ENCODE measurements at regions not wholly inside any gene's neighbourhood (a gene's known extent, or its start where the extent isn't known, plus 50 kb on each side); places are given as distances from the start of the nearest gene placed in this dataset.

DNA sequence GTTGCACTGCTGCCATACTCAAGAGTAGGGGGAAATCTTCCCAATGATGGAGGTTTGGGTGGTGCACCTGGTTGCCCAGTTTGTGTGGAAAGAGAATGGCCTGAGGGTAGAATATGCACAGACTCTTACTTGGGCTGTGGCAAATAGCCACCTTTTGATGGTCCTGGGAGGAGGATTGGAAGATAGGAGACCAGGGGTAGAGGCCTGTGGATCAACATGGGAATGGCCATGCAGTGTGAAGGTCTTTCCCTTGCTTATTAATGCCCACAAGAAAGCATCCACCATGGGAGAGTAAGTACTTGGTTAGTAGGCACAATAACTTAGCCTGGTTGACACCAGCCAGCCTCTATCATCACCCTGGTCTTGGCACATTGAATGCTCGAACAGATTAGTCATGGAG is 156.8 kb upstream of the LEF1 start:
- no peak for DNase-seq (ENCODE audit: low read depth)
- no peak overlapping the region for H3K4me3 ChIP-seq (ENCODE audit: low read depth, low read length)
- TF ChIP-seq, protein P1, sequence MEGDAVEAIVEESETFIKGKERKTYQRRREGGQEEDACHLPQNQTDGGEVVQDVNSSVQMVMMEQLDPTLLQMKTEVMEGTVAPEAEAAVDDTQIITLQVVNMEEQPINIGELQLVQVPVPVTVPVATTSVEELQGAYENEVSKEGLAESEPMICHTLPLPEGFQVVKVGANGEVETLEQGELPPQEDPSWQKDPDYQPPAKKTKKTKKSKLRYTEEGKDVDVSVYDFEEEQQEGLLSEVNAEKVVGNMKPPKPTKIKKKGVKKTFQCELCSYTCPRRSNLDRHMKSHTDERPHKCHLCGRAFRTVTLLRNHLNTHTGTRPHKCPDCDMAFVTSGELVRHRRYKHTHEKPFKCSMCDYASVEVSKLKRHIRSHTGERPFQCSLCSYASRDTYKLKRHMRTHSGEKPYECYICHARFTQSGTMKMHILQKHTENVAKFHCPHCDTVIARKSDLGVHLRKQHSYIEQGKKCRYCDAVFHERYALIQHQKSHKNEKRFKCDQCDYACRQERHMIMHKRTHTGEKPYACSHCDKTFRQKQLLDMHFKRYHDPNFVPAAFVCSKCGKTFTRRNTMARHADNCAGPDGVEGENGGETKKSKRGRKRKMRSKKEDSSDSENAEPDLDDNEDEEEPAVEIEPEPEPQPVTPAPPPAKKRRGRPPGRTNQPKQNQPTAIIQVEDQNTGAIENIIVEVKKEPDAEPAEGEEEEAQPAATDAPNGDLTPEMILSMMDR (IDR thresholded peaks at IDR 0.05; ENCODE audit: insufficient read depth, low read depth, low read length, missing control alignments), result no peak

DNA sequence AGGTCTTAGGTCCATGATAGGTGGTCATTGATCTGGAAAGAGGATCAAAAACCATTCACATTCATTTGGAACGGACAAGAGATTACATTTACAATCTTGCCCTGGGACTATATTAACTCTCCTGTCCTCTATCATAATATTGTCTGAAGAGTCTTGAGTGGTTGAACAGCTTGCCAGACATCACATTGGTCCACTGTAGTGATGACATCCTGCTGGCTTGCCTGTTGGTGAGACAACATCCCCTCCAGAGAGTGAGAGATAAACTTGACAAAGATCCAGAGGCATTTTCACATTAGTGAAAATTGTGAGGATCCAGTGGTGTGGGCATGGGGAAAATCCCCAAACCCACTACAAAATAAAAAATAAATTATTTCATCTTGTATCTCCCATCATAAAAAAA is 155.7 kb upstream of the LEF1 start:
- TF ChIP-seq, protein P1 (IDR thresholded peaks at IDR 0.05; ENCODE audit: insufficient read depth, low read depth, low read length, missing control alignments), result no peak
- no peak for DNase-seq (ENCODE audit: low read depth)
- H3K4me3 ChIP-seq (ENCODE audit: low read depth, low read length), result no peak overlapping the region

DNA sequence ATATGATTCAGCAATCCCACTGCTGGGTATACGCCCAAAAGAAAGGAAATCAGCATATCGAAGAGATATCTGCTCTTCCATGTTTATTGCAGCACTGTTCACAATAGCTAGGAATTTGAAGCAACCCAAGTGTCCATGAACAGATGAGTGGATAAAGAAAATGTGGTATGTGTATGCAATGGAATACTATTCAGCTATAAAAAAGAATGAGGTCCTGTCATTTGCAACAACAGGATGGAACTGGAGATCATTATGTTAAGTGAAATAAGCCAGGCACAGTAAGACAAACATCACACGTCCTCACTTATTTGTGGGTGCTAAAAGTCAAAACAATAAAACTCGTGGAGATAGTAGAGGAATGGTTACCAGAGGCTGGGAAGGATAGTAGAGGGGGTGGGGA is 153.8 kb upstream of the LEF1 start:
- DNase-seq (ENCODE audit: low read depth), result no peak
- no peak overlapping the region for H3K4me3 ChIP-seq (ENCODE audit: low read depth, low read length)
- TF ChIP-seq, protein P1 (IDR thresholded peaks at IDR 0.05; ENCODE audit: insufficient read depth, low read depth, low read length, missing control alignments), result no peak

DNA sequence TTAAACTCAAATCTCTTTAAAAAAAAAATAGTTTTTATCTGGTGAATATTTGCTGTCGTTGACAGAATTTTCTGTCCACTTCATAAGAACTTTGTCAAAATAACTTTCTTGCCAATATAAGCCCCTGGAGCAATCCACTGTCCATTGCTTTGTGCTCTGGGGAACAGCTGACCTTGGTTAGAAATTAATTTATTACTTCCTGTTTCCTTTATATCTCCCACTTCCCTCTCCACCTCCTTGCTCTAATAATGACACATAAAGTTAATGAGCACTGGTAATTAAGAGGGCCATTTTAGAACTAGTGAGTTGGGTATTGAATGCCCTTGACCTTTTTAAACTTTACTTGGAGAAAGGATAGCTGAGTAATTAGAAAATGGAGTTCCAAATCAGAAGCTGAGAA is 151.3 kb upstream of the LEF1 start:
- DNase-seq (ENCODE audit: low read depth), result no peak
- no peak overlapping the region for H3K4me3 ChIP-seq (ENCODE audit: low read depth, low read length)
- TF ChIP-seq, protein P1 (IDR thresholded peaks at IDR 0.05; ENCODE audit: insufficient read depth, low read depth, low read length, missing control alignments), result no peak

DNA sequence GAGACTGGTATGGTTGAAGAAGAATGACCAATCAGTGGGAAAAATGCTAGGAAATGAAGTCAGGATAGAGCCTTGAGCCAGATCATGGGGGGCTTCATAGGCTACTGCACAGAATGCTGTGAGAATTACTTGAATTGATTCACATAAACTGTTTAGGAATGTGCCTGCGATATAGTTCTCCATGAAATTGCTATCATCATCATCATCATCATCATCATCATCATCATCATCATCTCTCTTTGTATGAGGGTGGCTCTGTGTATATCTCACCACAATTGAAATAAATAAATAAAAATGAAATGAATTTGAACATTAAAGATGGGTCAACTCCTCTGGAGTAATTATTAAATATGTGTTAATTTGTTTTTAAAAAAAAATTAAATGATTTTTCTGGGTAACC is 148.6 kb upstream of the LEF1 start:
- TF ChIP-seq, protein P1 (IDR thresholded peaks at IDR 0.05; ENCODE audit: insufficient read depth, low read depth, low read length, missing control alignments), result no peak
- no peak for DNase-seq (ENCODE audit: low read depth)
- H3K4me3 ChIP-seq (ENCODE audit: low read depth, low read length), result no peak overlapping the region

DNA sequence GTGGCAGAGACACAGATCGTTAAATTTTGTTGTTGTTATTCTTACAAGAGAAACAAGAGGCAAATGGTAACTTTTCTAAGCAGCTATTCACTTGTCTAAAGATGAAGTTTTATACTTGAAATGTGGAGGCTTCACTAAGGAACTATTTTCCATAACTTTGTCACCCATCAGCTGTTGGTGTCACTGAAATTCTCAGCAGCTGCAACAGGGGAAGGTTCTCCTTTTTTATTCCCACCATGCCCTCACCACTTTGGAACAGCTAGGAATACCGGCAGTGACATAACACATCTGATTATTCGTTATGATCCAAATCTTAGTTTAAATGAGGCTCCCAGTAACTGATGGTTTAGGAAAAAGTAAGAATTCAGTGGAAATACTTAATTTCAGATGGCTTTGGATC is 147.0 kb upstream of the LEF1 start:
- DNase-seq (ENCODE audit: low read depth), result no peak
- H3K4me3 ChIP-seq (ENCODE audit: low read depth, low read length), result no peak overlapping the region
- TF ChIP-seq, protein P1 (IDR thresholded peaks at IDR 0.05; ENCODE audit: insufficient read depth, low read depth, low read length, missing control alignments), result no peak

DNA sequence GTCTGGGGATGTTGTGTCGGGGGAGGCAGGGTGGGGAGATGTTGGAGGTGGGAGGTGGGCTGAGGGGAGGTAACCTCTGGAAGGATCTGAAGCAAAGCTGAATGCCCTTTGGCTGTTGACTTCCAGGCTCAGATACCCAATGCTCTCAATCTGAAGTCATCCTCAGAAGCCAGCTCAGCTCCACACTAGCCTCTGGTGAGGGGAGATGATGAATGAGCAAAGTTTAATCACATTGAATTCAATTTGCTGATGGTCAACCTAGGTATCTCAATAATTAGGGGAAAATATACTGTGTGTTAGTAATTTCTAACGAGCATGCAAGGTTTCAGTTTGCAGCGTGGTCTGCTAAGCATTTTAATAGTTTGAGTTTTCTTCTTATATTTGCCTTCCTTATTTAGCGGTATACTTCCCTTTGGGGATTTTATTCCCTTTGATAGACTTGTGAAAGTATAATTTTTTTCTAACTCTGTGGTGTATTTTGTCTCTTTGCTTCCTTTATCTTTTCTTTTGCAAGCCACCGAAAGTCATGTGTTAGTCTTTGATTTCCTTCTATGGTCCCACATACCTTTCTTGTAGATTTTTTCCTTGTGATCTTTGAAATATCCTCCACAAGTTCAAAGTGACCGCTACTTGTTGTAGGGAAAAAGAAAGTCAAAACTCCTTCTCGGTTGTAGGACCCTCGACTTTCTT is 146.3 kb upstream of the LEF1 start:
- no peak for DNase-seq (ENCODE audit: low read depth)
- no peak overlapping the region for H3K4me3 ChIP-seq (ENCODE audit: low read depth, low read length)
- TF ChIP-seq, protein P1 (IDR thresholded peaks at IDR 0.05; ENCODE audit: insufficient read depth, low read depth, low read length, missing control alignments), result no peak

All from GM12865 (cell line).